ENCODE measurements at regions not wholly inside any gene's neighbourhood (a gene's known extent, or its start where the extent isn't known, plus 50 kb on each side); places are given as distances from the start of the nearest gene placed in this dataset.

DNA sequence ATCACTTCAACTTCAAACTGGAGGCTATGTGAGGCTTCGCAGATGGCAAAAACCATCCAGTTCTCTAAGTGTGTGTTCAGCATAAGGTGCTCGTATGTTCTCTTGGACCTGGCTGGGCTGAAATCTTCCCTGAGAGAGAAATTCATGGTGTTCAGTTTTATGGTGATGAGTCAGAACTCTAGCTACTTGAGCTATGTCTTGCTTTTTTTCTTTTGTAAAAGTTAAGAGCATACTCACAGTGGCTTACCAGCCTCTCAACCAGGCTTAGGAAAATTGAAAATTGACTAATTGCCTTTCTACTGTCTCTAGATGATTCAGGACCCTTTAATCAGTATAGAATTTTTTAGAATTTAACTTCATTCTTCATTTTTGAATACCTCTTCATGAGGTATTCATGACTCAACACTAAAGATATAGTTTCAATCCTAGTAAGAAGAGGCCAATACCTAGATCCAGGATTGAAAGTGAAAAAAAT lies 617.5 kb downstream of the TBL1XR1 start:
- TF ChIP-seq, protein P1, sequence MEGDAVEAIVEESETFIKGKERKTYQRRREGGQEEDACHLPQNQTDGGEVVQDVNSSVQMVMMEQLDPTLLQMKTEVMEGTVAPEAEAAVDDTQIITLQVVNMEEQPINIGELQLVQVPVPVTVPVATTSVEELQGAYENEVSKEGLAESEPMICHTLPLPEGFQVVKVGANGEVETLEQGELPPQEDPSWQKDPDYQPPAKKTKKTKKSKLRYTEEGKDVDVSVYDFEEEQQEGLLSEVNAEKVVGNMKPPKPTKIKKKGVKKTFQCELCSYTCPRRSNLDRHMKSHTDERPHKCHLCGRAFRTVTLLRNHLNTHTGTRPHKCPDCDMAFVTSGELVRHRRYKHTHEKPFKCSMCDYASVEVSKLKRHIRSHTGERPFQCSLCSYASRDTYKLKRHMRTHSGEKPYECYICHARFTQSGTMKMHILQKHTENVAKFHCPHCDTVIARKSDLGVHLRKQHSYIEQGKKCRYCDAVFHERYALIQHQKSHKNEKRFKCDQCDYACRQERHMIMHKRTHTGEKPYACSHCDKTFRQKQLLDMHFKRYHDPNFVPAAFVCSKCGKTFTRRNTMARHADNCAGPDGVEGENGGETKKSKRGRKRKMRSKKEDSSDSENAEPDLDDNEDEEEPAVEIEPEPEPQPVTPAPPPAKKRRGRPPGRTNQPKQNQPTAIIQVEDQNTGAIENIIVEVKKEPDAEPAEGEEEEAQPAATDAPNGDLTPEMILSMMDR (IDR thresholded peaks at IDR 0.05; ENCODE audit: low read depth, low read length) = no peak
- H3K4me3 ChIP-seq (replicated peaks in 1 of 2; ENCODE audit: low read depth in 2 of 2, low read length in 2 of 2) = no peak overlapping the region
- peak in 1 of 2 donors; percentile 51 for DNase-seq (ENCODE audit: low read depth in 2 of 2)

DNA sequence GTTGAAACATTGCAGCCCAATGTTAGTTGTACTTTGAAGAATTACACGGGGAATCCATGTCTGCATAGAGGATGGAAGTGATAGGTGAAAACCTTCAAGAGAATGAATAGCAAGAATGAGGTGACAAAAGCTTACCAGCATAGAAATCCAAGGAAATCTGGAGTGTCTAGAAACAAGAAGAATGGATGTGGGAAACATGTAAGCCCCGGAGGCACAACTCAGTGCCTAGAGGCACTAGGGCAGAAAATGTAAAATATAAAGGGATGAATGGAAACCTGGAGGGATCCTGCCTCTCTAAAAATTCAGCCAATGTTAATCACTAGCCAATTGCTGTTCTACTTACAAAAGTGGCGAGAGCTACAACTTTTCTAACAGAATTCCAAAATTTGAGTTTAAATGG lies 619.0 kb downstream of the TBL1XR1 start:
- no peak overlapping the region for H3K4me3 ChIP-seq (replicated peaks in 1 of 2; ENCODE audit: low read depth in 2 of 2, low read length in 2 of 2)

DNA sequence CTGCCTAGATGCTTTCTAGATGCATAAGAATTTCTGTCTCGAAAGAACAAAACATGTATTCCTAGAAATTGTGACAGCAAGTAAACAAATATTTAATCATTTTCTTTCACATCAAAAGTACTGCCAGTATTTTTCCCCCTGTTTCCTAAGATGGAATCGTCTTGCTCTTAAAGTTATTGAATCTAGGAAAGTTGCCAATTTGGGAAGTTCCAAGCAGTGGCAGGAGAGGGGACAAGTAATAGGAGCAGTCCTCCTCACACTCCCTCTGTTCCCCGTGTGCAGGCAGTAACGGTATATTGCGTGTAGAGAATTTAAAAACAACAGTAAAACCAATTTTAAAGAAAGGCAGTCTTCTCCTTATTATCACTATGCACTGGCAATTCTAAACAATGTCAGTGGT lies 619.8 kb downstream of the TBL1XR1 start:
- no peak overlapping the region for H3K4me3 ChIP-seq (replicated peaks in 1 of 2; ENCODE audit: low read depth in 2 of 2, low read length in 2 of 2)
- TF ChIP-seq, protein P1 (IDR thresholded peaks at IDR 0.05; ENCODE audit: low read depth, low read length) = no peak
- no peak for DNase-seq (ENCODE audit: low read depth in 2 of 2)

More for the DNA sequence above, 619.0 kb downstream of the TBL1XR1 start:
- no peak for DNase-seq (ENCODE audit: low read depth in 2 of 2)
- TF ChIP-seq, protein P1 (IDR thresholded peaks at IDR 0.05; ENCODE audit: low read depth, low read length) = no peak

DNA sequence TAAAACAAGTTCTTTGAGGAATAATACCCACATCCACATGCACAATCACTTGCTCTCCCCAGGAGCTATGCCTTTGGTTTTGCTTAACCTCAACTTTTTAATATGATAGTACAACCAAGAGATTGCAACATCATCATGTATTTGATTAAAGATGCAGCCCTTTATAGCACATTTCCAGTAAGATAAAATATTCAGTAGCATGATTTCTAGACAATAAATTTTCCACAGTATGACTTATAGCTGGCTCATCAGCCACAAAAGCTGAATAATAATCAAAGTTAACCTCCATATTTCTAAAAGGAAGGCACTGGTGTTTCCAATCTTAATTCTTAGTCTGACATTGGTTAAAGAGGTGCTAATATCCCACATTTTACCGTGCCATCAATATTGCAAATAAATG lies 622.5 kb downstream of the TBL1XR1 start:
- DNase-seq (ENCODE audit: low read depth in 2 of 2) = no peak
- TF ChIP-seq, protein P1 (IDR thresholded peaks at IDR 0.05; ENCODE audit: low read depth, low read length) = no peak
- no peak overlapping the region for H3K4me3 ChIP-seq (replicated peaks in 1 of 2; ENCODE audit: low read depth in 2 of 2, low read length in 2 of 2)

DNA sequence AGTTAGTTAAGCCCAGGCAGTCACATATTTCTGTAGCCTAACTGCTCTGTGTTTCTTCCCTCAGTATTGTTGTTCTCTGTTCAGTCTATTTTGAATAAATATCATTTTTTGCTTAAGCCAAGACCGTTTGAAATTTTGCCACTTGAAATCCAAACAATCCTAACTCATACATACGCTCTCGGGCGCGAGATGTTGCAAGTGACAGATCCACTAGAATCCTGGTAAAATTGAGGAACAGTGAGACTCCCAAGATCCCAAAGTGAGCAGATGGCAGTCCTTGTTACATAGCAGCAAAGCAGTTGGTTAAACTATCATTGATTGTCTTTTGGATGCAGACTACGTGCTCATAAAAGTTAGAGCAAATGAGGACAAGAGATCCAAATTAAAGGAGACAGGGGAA lies 625.4 kb downstream of the TBL1XR1 start:
- H3K4me3 ChIP-seq (replicated peaks in 1 of 2; ENCODE audit: low read depth in 2 of 2, low read length in 2 of 2) = no peak overlapping the region
- TF ChIP-seq, protein P1 (IDR thresholded peaks at IDR 0.05; ENCODE audit: low read depth, low read length) = no peak

DNA sequence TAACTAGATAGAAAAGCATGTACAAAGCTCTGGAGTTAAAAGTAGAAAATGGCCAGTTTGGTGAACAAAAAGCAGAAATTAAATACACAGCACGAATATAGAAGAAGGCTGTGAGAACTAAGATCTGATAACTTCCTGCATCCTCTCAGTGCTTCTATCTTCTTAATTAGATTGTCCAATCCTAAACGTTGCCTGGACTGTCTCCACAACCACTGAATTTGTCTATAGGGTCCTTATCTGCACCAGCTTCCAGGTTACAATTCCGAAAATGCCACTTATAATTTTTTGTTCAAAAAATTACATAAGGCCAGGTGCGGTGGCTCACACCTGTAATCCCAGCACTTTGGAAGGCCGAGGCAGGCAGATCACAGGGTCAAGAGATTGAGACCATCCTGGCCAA lies 626.3 kb downstream of the TBL1XR1 start:
- no peak overlapping the region for H3K4me3 ChIP-seq (replicated peaks in 1 of 2; ENCODE audit: low read depth in 2 of 2, low read length in 2 of 2)
- no peak for DNase-seq (ENCODE audit: low read depth in 2 of 2)
- TF ChIP-seq, protein P1 (IDR thresholded peaks at IDR 0.05; ENCODE audit: low read depth, low read length) = no peak

More for the DNA sequence above, 625.4 kb downstream of the TBL1XR1 start:
- DNase-seq (ENCODE audit: low read depth in 2 of 2) = no peak

DNA sequence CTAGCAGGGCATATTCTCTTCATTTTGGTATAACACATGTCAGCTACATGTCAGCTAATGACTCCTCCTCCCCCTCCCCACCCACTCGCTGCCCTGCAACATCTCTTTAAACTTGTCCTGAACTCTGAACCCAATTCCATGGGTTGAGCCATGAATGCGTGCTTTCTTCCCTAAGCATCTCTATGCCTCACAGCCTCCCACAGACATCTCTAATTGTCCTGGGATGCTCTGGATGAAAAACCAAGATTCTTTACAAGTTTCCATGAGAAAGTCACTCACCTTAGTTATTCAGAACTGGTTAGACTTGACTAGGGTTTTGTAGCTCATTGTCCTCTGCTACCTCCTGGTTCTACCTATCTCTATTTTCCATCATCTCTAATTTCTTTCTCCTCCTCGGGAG lies 629.1 kb downstream of the TBL1XR1 start:
- no peak overlapping the region for H3K4me3 ChIP-seq (replicated peaks in 1 of 2; ENCODE audit: low read depth in 2 of 2, low read length in 2 of 2)
- DNase-seq (ENCODE audit: low read depth in 2 of 2) = no peak
- TF ChIP-seq, protein P1 (IDR thresholded peaks at IDR 0.05; ENCODE audit: low read depth, low read length) = no peak

Data from cardiac fibroblast (primary cell).